Keratinocyte (primary cell): ENCODE measurements at regions not wholly inside any gene's neighbourhood (a gene's known extent, or its start where the extent isn't known, plus 50 kb on each side); places are given as distances from the start of the nearest gene placed in this dataset.

Experiments used
- DNase-seq: peaks from one replicate; pipeline ENCODE4 v3.0.0-alpha.2; 2011; ENCODE audit warnings: low read depth, missing footprints, low spot score
- FAIRE-seq: peaks from 2 replicates; lab custom pipeline; 2011; peaks lifted over from hg19 to GRCh38; lab: Jason Lieb, UNC
- H2AFZ ChIP-seq: 2 replicates; pipeline ENCODE4 v1.6.0; 2012; ENCODE audit warnings: low read length, control low read depth, inconsistent platforms; ENCODE audit not compliant: control insufficient read depth
- H3K27ac ChIP-seq: 2 replicates; pipeline ENCODE4 v1.5.1; 2011; ENCODE audit warnings: low read length; ENCODE audit not compliant: control insufficient read depth, insufficient read depth
- H3K27me3 ChIP-seq: 3 replicates; pipeline ENCODE4 v1.6.0; 2011; ENCODE audit warnings: low read length; ENCODE audit not compliant: control insufficient read depth, insufficient read depth; ENCODE audit errors: extremely low read depth
- H3K36me3 ChIP-seq, 2 experiments: 2 replicates in 1 of 2; 3 replicates in 1 of 2; pipeline ENCODE4 v1.5.1; 2011; ENCODE audit warnings: low read length in 2 of 2, mild to moderate bottlenecking in 1 of 2; ENCODE audit not compliant: control insufficient read depth in 2 of 2, insufficient read depth in 2 of 2; ENCODE audit errors: extremely low read depth in 1 of 2
- H3K4me1 ChIP-seq: 3 replicates; pipeline ENCODE4 v1.5.1; 2011; ENCODE audit warnings: low read length; ENCODE audit not compliant: control insufficient read depth, insufficient read depth; ENCODE audit errors: extremely low read depth
- H3K4me2 ChIP-seq: 3 replicates; pipeline ENCODE4 v1.6.0; 2011; ENCODE audit warnings: low read depth, low read length; ENCODE audit not compliant: control insufficient read depth, insufficient read depth; ENCODE audit errors: extremely low read depth
- H3K4me3 ChIP-seq, 3 experiments: fragments of 200-600 bp in 1 of 3; sonication (generic) in 1 of 3; 2 replicates in 2 of 3; 3 replicates in 1 of 3; pipeline ENCODE4 v1.5.1; 2011 to 2016; ENCODE audit warnings: low read length in 3 of 3, mild to moderate bottlenecking in 3 of 3, control low read depth in 2 of 3, inconsistent platforms in 1 of 3, low read depth in 1 of 3, mixed read lengths in 1 of 3, mixed run types in 1 of 3, moderate library complexity in 1 of 3; ENCODE audit not compliant: control insufficient read depth in 2 of 3, insufficient read depth in 2 of 3; ENCODE audit errors: extremely low read depth in 1 of 3
- H3K79me2 ChIP-seq: 2 replicates; pipeline ENCODE4 v1.6.0; 2012; ENCODE audit warnings: low read length; ENCODE audit not compliant: control insufficient read depth, insufficient read depth
- H3K9ac ChIP-seq: 3 replicates; pipeline ENCODE4 v1.6.0; 2011; ENCODE audit warnings: low read length; ENCODE audit not compliant: control insufficient read depth, insufficient read depth; ENCODE audit errors: extremely low read depth
- H3K9me1 ChIP-seq: 3 replicates; pipeline ENCODE4 v1.6.0; 2011; ENCODE audit warnings: low read length; ENCODE audit not compliant: control insufficient read depth, insufficient read depth; ENCODE audit errors: extremely low read depth
- H3K9me3 ChIP-seq: 2 replicates; pipeline ENCODE4 v1.5.1; 2012; ENCODE audit warnings: low read depth, low read length; ENCODE audit not compliant: control insufficient read depth
- H4K20me1 ChIP-seq: 3 replicates; pipeline ENCODE4 v1.6.0; 2011; ENCODE audit warnings: low read length; ENCODE audit not compliant: control insufficient read depth, insufficient read depth; ENCODE audit errors: extremely low read depth
- EZH2 ChIP-seq: IDR thresholded peaks from one replicate; pipeline ENCODE4 v1.6.1; 2012; ENCODE audit warnings: inconsistent platforms, mild to moderate bottlenecking, low read length, moderate library complexity
- dilution Hi-C: fragments of 300-500 bp; cut with MboI; formaldehyde crosslinking; loops from one replicate; pipeline ENCODE4 v1.7.0; 2020; ENCODE audit warnings: low sequenced_read_pairs; ENCODE audit not compliant: extremely low pct_ligation_motif_present
- TF ChIP-seq, protein P1 (sequence below), 3 experiments: IDR thresholded peaks in 1 of 3; conservative IDR thresholded peaks in 1 of 3; optimal IDR thresholded peaks in 1 of 3; 2 replicates in 2 of 3; 3 replicates in 1 of 3; pipeline versions ENCODE3 to v1.5.1; 2011; ENCODE audit warnings: low read length in 3 of 3, mild to moderate bottlenecking in 3 of 3, moderate library complexity in 2 of 3, control low read depth in 1 of 3, inconsistent platforms in 1 of 3; ENCODE audit not compliant: insufficient read depth in 2 of 3; ENCODE audit errors: extremely low read depth in 1 of 3

DNA sequence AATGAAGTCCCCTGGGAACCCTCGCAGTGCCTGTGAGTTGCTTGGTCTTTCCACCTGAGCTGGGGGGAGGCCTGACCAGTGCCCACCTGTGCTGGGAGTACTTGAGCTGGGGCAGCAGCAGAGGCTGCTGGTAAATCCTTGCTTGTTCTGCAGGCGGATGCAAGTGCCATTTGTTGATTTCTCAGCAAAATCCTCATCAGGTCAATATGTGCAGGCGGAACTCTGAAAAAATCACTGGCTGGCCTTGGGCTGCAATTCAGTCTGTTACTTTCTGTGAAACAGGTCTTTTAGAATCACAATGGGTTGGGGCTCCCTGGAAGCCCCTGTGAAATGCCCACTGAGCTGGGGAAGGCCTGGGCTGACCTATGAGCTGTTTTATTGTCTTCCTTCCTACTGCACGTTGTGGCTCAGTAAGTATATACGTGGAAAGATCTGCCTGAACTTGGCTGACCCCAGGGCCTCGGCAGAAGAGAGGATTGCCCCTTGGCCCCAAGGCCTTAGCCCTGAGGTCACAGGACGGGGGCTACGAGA is 182.0 kb upstream of the RGMA start:
- H3K4me1 ChIP-seq: no peaks in the 10 kb centered on the region
- no peak for DNase-seq
- dilution Hi-C loops: no loop called here

DNA sequence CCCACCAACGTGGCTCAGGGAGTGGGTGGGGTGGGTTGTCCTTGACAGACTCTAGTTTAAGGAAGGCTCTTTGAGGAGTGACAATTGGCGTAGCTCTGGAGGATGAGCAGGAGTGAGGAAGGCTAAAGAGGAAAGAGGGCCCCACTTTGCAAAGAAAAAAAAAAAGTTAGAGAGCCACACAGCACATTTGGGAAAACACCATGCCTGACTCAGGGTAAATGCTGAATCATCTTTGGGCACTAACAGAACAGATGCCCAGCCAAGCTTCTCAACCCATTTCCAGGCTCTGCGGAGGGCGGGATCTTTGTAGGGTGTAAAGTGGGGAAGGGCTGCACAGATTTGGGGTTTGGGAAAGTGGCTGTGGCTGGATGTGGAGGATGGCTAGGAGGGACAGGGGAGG is 179.1 kb upstream of the RGMA start:
- H3K4me3 ChIP-seq: no peak overlapping the region
- no peaks in the 10 kb centered on the region for H3K79me2 ChIP-seq
- no peak overlapping the region for H3K4me2 ChIP-seq
- no peak overlapping the region for H3K9ac ChIP-seq
- no peaks in the 10 kb centered on the region for H3K36me3 ChIP-seq
- TF ChIP-seq EZH2: no peak
- TF ChIP-seq, protein P1, sequence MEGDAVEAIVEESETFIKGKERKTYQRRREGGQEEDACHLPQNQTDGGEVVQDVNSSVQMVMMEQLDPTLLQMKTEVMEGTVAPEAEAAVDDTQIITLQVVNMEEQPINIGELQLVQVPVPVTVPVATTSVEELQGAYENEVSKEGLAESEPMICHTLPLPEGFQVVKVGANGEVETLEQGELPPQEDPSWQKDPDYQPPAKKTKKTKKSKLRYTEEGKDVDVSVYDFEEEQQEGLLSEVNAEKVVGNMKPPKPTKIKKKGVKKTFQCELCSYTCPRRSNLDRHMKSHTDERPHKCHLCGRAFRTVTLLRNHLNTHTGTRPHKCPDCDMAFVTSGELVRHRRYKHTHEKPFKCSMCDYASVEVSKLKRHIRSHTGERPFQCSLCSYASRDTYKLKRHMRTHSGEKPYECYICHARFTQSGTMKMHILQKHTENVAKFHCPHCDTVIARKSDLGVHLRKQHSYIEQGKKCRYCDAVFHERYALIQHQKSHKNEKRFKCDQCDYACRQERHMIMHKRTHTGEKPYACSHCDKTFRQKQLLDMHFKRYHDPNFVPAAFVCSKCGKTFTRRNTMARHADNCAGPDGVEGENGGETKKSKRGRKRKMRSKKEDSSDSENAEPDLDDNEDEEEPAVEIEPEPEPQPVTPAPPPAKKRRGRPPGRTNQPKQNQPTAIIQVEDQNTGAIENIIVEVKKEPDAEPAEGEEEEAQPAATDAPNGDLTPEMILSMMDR (optimal IDR thresholded peaks at IDR 0.05 in 1 of 3, IDR thresholded peaks at IDR 0.05 in 1 of 3, conservative IDR thresholded peaks at IDR 0.05 in 1 of 3; ENCODE audit: extremely low read depth in 1 of 3, insufficient read depth in 2 of 3, low read length in 3 of 3): no peak
- dilution Hi-C loops: no loop called here
- H3K9me1 ChIP-seq: no peaks in the 10 kb centered on the region
- H3K4me1 ChIP-seq: no peaks in the 10 kb centered on the region
- DNase-seq (no peak), FAIRE-seq (no peak)
- H3K27ac ChIP-seq: no peak overlapping the region
- no peaks in the 10 kb centered on the region for H3K27me3 ChIP-seq
- no peak overlapping the region for H2AFZ ChIP-seq
- no peaks in the 10 kb centered on the region for H4K20me1 ChIP-seq
- H3K9me3 ChIP-seq: peaks cover 7% of the 10 kb centered on the region

More for the DNA sequence above, 182.0 kb upstream of the RGMA start:
- H3K27me3 ChIP-seq: no peaks in the 10 kb centered on the region
- TF ChIP-seq EZH2: no peak
- TF ChIP-seq, protein P1 (optimal IDR thresholded peaks at IDR 0.05 in 1 of 3, IDR thresholded peaks at IDR 0.05 in 1 of 3, conservative IDR thresholded peaks at IDR 0.05 in 1 of 3; ENCODE audit: extremely low read depth in 1 of 3, insufficient read depth in 2 of 3, low read length in 3 of 3): no peak
- H3K9ac ChIP-seq: no peak overlapping the region
- no peak overlapping the region for H3K4me2 ChIP-seq
- peaks cover 9% of the 10 kb centered on the region for H3K9me3 ChIP-seq
- H2AFZ ChIP-seq: no peak overlapping the region
- no peaks in the 10 kb centered on the region for H3K9me1 ChIP-seq
- H4K20me1 ChIP-seq: no peaks in the 10 kb centered on the region
- no peak for FAIRE-seq
- no peaks in the 10 kb centered on the region for H3K36me3 ChIP-seq
- H3K27ac ChIP-seq: no peak overlapping the region
- H3K4me3 ChIP-seq: no peak overlapping the region
- no peaks in the 10 kb centered on the region for H3K79me2 ChIP-seq
